Anterior cingulate cortex (tissue), 58 donors: ENCODE measurements at regions not wholly inside any gene's neighbourhood (a gene's known extent, or its start where the extent isn't known, plus 50 kb on each side); places are given as distances from the start of the nearest gene placed in this dataset.

Experiments used
- DNase-seq, 58 donors: peaks; one replicate each; lab custom pipeline; 2025; lab: John Stamatoyannopoulos, UW

GRCh38 chr3:150180334-150180733 is 209.6 kb upstream of the PFN2 start:
- DNase-seq, result no peak

DNA sequence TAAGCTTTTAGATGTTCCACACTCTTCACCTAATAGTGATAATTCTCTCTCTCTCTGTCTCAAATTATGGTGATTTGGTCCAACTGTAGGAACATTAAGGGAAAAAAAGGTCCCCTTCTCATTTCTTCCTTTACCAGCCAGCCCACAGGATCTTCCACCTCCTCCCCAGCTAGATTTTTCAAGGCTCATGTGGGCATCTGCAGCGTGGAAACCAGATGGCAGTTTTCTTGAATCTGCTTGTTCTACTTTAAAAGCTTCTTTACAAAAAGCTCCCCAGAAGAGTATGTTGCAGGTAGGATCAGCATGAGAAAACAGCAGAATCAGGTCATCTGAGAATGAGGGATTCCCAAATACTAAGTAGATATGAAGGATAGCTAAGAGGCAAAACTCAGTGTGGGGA is 208.6 kb upstream of the PFN2 start:
- DNase-seq, result peak in 8 of 58 donors; percentile 8 to 42 (median 16)

- DNase-seq, result no peak
Observed at GRCh38 chr3:150177673-150178381, 207.1 kb upstream of the PFN2 start.

- DNase-seq, result no peak
Observed at GRCh38 chr3:150174179-150174578, 203.5 kb upstream of the PFN2 start.

DNA sequence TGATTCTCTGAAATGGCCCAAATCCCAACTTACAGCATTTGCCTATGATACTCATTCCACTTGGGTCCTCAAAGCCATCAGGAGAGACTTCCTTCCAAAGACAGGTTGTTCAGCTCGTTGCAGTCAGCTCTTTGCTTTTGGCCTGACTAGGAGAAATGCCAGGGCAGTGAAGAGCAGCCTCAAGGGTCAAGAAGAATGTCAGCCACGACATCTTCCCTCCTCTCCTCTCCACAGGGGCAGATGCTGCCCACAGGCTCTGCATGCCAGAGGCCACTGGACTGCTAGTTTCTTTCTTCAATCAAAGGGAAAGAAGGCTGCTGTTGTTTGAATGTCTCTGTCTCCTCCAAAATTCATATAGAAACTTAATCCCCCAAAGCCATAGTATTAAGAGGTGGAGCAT is 201.7 kb upstream of the PFN2 start:
- DNase-seq, result no peak

DNA sequence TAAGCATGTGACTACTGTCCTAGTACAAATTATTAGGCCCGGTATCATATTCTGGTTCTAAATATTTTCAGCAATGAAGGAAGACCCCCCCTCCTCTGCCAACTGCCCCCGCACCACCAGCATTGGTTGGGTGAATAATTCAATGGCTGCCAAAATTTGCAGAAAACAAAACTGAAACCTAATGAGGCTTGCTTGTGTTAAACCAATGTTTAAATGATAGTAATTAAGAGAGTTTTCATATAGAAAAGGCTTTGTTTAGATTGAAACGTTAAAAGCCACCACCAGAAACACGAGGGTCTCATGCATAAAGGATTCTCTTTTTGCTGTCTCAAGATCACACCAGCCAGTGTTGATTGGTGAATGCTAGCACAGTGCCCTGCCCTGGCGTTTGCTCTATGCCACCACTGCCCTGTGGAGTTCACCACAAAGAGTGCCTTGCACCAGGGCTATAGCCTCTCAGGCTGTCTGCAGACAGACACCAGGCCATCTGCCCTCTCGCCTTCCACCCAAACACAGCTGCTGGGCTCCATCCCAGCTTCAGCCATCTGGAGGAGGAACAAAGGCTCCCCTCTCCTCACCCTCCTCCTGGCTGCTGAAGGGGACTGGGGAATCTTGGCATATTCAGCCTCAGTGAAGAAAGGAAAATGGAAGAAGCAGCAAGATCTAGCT is 200.3 kb upstream of the PFN2 start:
- DNase-seq, result peak in 56 of 58 donors; percentile 4 to 92 (median 68)

GRCh38 chr3:150169330-150169940 is 198.7 kb upstream of the PFN2 start:
- DNase-seq, result no peak

GRCh38 chr3:150168698-150169097 is 198.0 kb upstream of the PFN2 start:
- peak in 7 of 58 donors; percentile 4 to 39 (median 20) for DNase-seq

- no peak for DNase-seq
Observed at GRCh38 chr3:150165396-150166094, 194.8 kb upstream of the PFN2 start.

DNA sequence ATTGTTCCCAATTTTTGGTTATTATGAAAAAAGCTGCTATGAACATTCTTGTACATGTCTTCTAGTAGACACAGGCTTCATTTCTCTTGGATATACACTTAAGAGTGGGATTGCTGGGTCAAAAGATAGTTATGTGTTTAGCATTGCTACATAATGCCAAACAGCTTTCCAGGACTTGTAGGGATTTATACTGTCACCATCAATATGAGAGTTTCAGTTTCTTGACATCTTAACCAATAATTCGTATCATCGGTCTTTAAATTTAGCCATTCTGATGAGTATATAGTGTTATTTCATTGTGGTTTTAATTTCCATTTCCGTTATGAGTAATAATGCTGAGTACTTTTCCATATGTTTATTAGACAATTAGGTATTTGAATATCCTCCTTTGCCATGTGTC is 190.3 kb upstream of the PFN2 start:
- DNase-seq, result no peak

GRCh38 chr3:150158943-150159625 is 188.4 kb upstream of the PFN2 start:
- peak in 2 of 58 donors; percentile 27 to 42 for DNase-seq

GRCh38 chr3:150152567-150152966 is 181.9 kb upstream of the PFN2 start:
- no peak for DNase-seq

DNA sequence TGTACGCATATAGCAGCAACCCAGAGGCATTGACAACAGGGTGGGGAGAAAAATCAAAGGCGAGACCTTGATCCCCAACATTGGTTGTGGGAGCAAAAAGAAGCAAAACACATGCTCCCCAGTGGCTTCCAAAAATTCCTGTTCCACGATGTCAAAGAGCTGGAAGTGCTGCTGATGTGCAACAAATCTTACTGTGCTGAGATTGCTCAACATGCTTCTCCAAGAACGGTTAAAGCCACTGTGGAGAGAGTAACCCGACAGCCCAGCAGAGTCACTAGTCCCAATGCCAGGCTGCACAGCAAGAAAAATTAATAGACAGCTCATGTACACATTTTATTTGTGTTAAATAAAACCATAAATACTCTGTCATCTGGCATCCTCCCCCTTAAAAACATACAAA is 179.9 kb upstream of the PFN2 start:
- DNase-seq, result no peak

- peak in 1 of 58 donors; percentile 17 for DNase-seq
Observed at GRCh38 chr3:150149651-150150051, 179.0 kb upstream of the PFN2 start.

GRCh38 chr3:150148227-150148626 is 177.5 kb upstream of the PFN2 start:
- no peak for DNase-seq

- no peak for DNase-seq
Observed at GRCh38 chr3:150147776-150148175, 177.1 kb upstream of the PFN2 start.

DNA sequence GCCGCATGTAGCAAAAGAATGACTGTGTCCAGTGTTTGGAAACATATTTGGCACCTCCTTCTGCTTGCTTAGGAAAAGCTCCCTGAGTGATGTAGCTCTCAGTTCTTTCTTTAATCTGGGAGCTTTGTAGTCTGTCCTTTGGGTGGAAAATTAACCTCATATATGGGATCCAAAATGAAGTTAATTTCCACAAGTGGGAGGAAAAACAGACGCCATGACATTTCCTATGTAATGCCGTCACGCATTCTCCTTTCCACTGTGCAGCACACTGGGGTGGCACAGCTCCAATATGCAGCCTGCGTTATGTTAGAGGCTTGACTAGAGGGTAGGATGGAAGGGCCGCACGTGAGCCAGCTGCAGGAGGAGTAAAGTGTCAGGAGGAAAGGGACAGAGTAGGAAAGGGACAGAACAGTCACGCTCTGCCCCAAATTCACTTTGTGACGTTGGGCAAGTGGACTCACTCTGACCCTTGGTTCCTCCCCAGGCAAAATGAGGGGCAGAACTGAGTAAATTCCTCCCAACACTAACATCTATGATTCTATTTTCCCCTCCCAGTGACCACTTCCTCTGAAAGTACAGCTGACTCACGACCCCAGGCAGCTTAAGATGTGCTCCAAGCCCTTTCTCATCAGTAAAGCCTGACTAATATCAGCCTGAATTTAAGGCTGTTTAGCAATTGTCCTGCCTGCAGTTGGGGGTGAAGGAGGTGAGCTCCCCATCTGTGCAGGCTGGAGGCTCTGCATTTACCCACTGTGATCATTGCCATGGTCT is 176.5 kb upstream of the PFN2 start:
- DNase-seq, result no peak

DNA sequence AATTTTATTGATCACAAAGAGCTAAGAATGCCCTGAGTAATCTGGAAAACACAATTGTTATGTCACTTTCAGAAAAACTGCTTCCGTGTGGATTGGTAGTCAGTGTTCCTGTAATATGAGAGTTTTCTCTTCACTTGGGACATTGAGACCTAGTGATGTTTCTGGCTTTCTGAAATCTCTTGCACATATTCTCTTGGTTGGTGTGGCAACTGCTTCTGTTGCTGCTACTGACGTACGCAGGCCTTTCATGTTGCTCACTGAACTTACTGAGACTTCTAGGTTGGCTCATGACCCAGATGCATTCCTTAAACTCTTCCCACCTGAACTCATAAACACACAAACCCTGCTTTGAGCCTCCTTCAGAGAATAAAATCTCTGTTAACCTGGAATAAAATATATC is 175.0 kb upstream of the PFN2 start:
- DNase-seq, result no peak

DNA sequence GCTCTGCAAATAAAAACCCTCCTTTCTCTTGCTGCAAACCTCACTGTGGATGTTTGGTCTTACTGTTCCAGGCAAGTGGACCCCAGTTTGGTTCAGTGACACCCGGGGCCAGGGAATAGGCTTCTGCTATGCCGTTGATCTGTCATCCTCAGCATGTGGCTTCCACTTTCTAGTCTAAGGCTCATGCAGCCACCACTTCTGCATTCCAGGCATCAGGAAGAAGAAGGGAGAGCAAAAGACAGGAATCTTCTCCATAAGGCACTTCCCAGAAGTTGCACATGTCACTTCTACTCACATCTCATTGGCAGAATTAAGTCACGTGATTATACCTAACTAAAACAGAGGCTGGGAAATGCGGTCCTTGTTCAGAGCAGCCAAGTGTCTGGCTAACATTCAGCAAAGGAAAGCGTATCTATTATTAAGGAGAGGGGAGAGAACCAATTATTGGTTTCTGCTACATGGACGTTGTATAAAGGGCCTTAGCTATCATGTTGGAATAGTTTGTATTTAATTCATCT is 173.6 kb upstream of the PFN2 start:
- DNase-seq, result no peak

DNA sequence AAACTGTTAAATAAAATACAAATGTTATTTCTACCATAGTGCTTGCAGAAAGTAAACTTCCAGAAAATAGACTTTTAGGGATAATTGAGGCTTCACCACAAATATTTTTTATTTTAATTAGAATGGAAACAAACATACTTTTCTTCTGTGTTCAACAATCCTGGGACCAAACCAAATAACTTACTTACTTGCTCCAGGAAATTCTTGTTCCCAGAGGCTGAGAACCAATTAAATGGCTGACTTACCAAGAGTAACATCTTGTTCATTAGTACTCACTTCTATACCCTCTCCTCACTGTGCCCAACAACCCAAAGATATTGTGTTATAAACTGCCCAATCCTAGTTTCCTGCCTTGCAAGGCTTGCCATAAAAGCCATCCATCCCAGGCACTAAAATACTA is 172.2 kb upstream of the PFN2 start:
- no peak for DNase-seq
